ENCODE measurements at regions not wholly inside any gene's neighbourhood (a gene's known extent, or its start where the extent isn't known, plus 50 kb on each side); places are given as distances from the start of the nearest gene placed in this dataset.

- TF ChIP-seq, protein P1, sequence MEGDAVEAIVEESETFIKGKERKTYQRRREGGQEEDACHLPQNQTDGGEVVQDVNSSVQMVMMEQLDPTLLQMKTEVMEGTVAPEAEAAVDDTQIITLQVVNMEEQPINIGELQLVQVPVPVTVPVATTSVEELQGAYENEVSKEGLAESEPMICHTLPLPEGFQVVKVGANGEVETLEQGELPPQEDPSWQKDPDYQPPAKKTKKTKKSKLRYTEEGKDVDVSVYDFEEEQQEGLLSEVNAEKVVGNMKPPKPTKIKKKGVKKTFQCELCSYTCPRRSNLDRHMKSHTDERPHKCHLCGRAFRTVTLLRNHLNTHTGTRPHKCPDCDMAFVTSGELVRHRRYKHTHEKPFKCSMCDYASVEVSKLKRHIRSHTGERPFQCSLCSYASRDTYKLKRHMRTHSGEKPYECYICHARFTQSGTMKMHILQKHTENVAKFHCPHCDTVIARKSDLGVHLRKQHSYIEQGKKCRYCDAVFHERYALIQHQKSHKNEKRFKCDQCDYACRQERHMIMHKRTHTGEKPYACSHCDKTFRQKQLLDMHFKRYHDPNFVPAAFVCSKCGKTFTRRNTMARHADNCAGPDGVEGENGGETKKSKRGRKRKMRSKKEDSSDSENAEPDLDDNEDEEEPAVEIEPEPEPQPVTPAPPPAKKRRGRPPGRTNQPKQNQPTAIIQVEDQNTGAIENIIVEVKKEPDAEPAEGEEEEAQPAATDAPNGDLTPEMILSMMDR (IDR thresholded peaks at IDR 0.05), result no peak
- no peak for TF ChIP-seq POLR2AphosphoS5 (IDR thresholded peaks at IDR 0.05)
- no peak for TF ChIP-seq POLR2A (IDR thresholded peaks at IDR 0.05)
Measured at GRCh38 chr14:71692496-71692895, 239.7 kb upstream of the RGS6 start.

Measured in prostate gland (tissue), 2 donors.